Upper lobe of left lung (tissue), 6 donors: ENCODE measurements at regions not wholly inside any gene's neighbourhood (a gene's known extent, or its start where the extent isn't known, plus 50 kb on each side); places are given as distances from the start of the nearest gene placed in this dataset.

Experiments used
- ATAC-seq, 2 donors: fragments of 200-7000 bp; cut with Tn5 transposase; one replicate each; pipeline ENCODE4 v1.9.1; 2022; ENCODE audit warnings: mild to moderate bottlenecking in 2 of 2, moderate library complexity in 2 of 2; ENCODE audit not compliant: low FRiP score in 2 of 2
- DNase-seq, 2 donors: peaks; one replicate each; pipeline ENCODE4 v3.0.0-alpha.2; 2019 to 2020
- H3K27ac ChIP-seq, 4 donors: fragments of 200-600 bp; sonication (generic); one replicate each; pipeline ENCODE4 v1.5.1; 2016 to 2019
- H3K27me3 ChIP-seq, 4 donors: fragments of 200-600 bp; sonication (generic); one replicate each; pipeline ENCODE4 v1.5.1; 2017 to 2019
- H3K36me3 ChIP-seq, 4 donors: fragments of 200-600 bp; sonication (generic); one replicate each; pipeline ENCODE4 v1.5.1; 2016 to 2019
- H3K4me1 ChIP-seq, 4 donors: fragments of 200-600 bp; sonication (generic); one replicate each; pipeline ENCODE4 v1.5.1; 2018 to 2019
- H3K4me3 ChIP-seq, 4 donors: fragments of 200-600 bp; sonication (generic); one replicate each; pipeline ENCODE4 v1.5.1; 2017 to 2019; ENCODE audit warnings: mild to moderate bottlenecking in 2 of 4, moderate library complexity in 1 of 4
- H3K9me3 ChIP-seq, 4 donors: fragments of 200-600 bp; sonication (generic); one replicate each; pipeline ENCODE4 v1.5.1; 2018 to 2019
- CTCF ChIP-seq, 6 experiments: fragments of 450-650 bp in 4 of 6; fragments of 200-600 bp in 2 of 6; sonication (generic) in 2 of 6; IDR thresholded peaks; one replicate each; pipeline ENCODE4 v1.5.1; 2016 to 2019; ENCODE audit warnings: antibody characterized with exemption in 6 of 6
- EP300 ChIP-seq, 4 donors: sonication (generic); formaldehyde crosslinking; IDR thresholded peaks; one replicate each; pipeline ENCODE4 v1.5.1; 2017; ENCODE audit warnings: antibody characterized with exemption in 4 of 4, control low read depth in 2 of 4
- POLR2A ChIP-seq, 4 donors: fragments of 450-650 bp; IDR thresholded peaks; one replicate each; pipeline ENCODE4 v1.5.1; 2016 to 2017; ENCODE audit warnings: antibody characterized with exemption in 4 of 4, mild to moderate bottlenecking in 2 of 4
- POLR2AphosphoS5 ChIP-seq, 2 donors: sonication (generic); formaldehyde crosslinking; IDR thresholded peaks; one replicate each; pipeline ENCODE4 v1.5.1; 2017; ENCODE audit warnings: antibody characterized with exemption in 2 of 2
- WGBS, 2 donors: methylation state at CpG; one replicate each; pipeline ENCODE4 v1.1.5; 2017 to 2018; 5-methylcytosine and 5-hydroxymethylcytosine counted together
- donor health status: DM: no; HTN: no; CAD: no; lungs with moderate emphysema.
- donor health status: DM: no; HTN: yes; CAD: no; lungs with severe emphysema.

GRCh38 chr20:11274141-11274594 lies 600.4 kb upstream of the JAG1 start:
- DNase-seq (no peak), ATAC-seq (peak in 1 of 2 donors; percentile 84)
- WGBS, 2 donors, result 13 to 15% methylated on average over 6 of the region's 6 CpGs
- peaks cover 0 to 5% (median 0%) of the 10 kb centered on the region in 4 donors for H3K4me1 ChIP-seq
- H3K36me3 ChIP-seq, result no peaks in the 10 kb centered on the region
- no peak overlapping the region for H3K27ac ChIP-seq
- H3K9me3 ChIP-seq, result no peaks in the 10 kb centered on the region
- TF ChIP-seq POLR2A (IDR thresholded peaks at IDR 0.05) (no peak), CTCF (IDR thresholded peaks at IDR 0.05) (peak; percentile 29 to 57 (median 46))
- H3K4me3 ChIP-seq, result no peak overlapping the region
- no peaks in the 10 kb centered on the region for H3K27me3 ChIP-seq

GRCh38 chr20:11275740-11276139 lies 601.9 kb upstream of the JAG1 start:
- ATAC-seq, result no peak
- peaks cover 0 to 5% (median 0%) of the 10 kb centered on the region in 4 donors for H3K4me1 ChIP-seq
- 92 to 100% methylated on average over 2 of the region's 2 CpGs for WGBS, 2 donors

GRCh38 chr20:11277170-11277569 lies 603.4 kb upstream of the JAG1 start:
- ATAC-seq, result no peak
- Histone ChIP-seq H3K36me3 (no peaks in the 10 kb centered on the region), H3K4me3 (no peak overlapping the region), H3K9me3 (no peaks in the 10 kb centered on the region), H3K27me3 (no peaks in the 10 kb centered on the region), H3K27ac (no peak overlapping the region), H3K4me1 (peaks cover 0 to 5% (median 0%) of the 10 kb centered on the region in 4 donors)
- 75 to 76% methylated on average over 1 of the region's 1 CpG for WGBS, 2 donors
- DNase-seq, result no peak
- TF ChIP-seq POLR2AphosphoS5 (IDR thresholded peaks at IDR 0.05), result no peak
- no peak for TF ChIP-seq CTCF (IDR thresholded peaks at IDR 0.05)
- TF ChIP-seq POLR2A (IDR thresholded peaks at IDR 0.05), result no peak
- no peak for TF ChIP-seq EP300 (IDR thresholded peaks at IDR 0.05)

More at GRCh38 chr20:11275740-11276139, 601.9 kb upstream of the JAG1 start:
- no peak overlapping the region for H3K4me3 ChIP-seq
- TF ChIP-seq POLR2A (IDR thresholded peaks at IDR 0.05) (no peak), POLR2AphosphoS5 (IDR thresholded peaks at IDR 0.05) (no peak), EP300 (IDR thresholded peaks at IDR 0.05) (no peak), CTCF (IDR thresholded peaks at IDR 0.05) (no peak)
- H3K36me3 ChIP-seq, result no peaks in the 10 kb centered on the region
- no peak overlapping the region for H3K27ac ChIP-seq
- no peaks in the 10 kb centered on the region for H3K9me3 ChIP-seq
- H3K27me3 ChIP-seq, result no peaks in the 10 kb centered on the region
- no peak for DNase-seq

GRCh38 chr20:11277858-11278257 lies 604.1 kb upstream of the JAG1 start:
- Histone ChIP-seq H3K4me1 (peaks cover 0 to 5% (median 0%) of the 10 kb centered on the region in 4 donors), H3K4me3 (no peak overlapping the region), H3K27me3 (no peaks in the 10 kb centered on the region), H3K36me3 (no peaks in the 10 kb centered on the region), H3K9me3 (no peaks in the 10 kb centered on the region), H3K27ac (no peak overlapping the region)
- ATAC-seq (no peak), DNase-seq (no peak)
- WGBS, 2 donors, result 78 to 79% methylated on average over 4 of the region's 4 CpGs
- no peak for TF ChIP-seq CTCF (IDR thresholded peaks at IDR 0.05)
- TF ChIP-seq POLR2AphosphoS5 (IDR thresholded peaks at IDR 0.05), result no peak
- no peak for TF ChIP-seq POLR2A (IDR thresholded peaks at IDR 0.05)
- TF ChIP-seq EP300 (IDR thresholded peaks at IDR 0.05), result no peak

GRCh38 chr20:11278461-11278860 lies 604.7 kb upstream of the JAG1 start:
- DNase-seq, result no peak
- Histone ChIP-seq H3K36me3 (no peaks in the 10 kb centered on the region), H3K27me3 (no peaks in the 10 kb centered on the region), H3K4me1 (peaks cover 0 to 5% (median 0%) of the 10 kb centered on the region in 4 donors), H3K9me3 (no peaks in the 10 kb centered on the region), H3K4me3 (no peak overlapping the region), H3K27ac (no peak overlapping the region)
- 96 to 100% methylated on average over 2 of the region's 2 CpGs for WGBS, 2 donors
- ATAC-seq, result no peak
- TF ChIP-seq CTCF (IDR thresholded peaks at IDR 0.05) (no peak), POLR2A (IDR thresholded peaks at IDR 0.05) (no peak), POLR2AphosphoS5 (IDR thresholded peaks at IDR 0.05) (no peak), EP300 (IDR thresholded peaks at IDR 0.05) (no peak)
